H1 (cell line): ENCODE measurements at regions not wholly inside any gene's neighbourhood (a gene's known extent, or its start where the extent isn't known, plus 50 kb on each side); places are given as distances from the start of the nearest gene placed in this dataset.

Source experiments
- CTCF ChIA-PET: fragments of 300-600 bp; sonication (Branson Sonifier 250); formaldehyde crosslinking; loops from one replicate; lab custom pipeline; 2021; ENCODE audit not compliant: partially characterized antibody; lab: Charles Lee
- POLR2A ChIA-PET: fragments of 300-600 bp; sonication (Branson Sonifier 250); formaldehyde crosslinking; loops from one replicate; lab custom pipeline; 2021; ENCODE audit warnings: inconsistent platforms; ENCODE audit not compliant: partially characterized antibody; lab: Charles Lee
- DNase-seq, 2 experiments: peaks; one replicate each; pipeline versions ENCODE4 v3.0.0 to v3.0.0-alpha.2; 2010 to 2022; ENCODE audit warnings: low spot score in 2 of 2, low read depth in 1 of 2, mixed read lengths in 1 of 2
- FAIRE-seq: peaks from 2 replicates; lab custom pipeline; 2011; peaks lifted over from hg19 to GRCh38; lab: Jason Lieb, UNC
- H2AFZ ChIP-seq: 2 replicates; pipeline ENCODE4 v1.8.1; 2012; ENCODE audit warnings: low read length, inconsistent platforms
- H2AK5ac ChIP-seq: 2 replicates; pipeline ENCODE4 v1.6.1; 2013; ENCODE audit warnings: low read depth, low read length
- H2BK120ac ChIP-seq: replicated peaks from 2 replicates; pipeline ENCODE3; 2013; ENCODE audit warnings: low read depth, low read length, inconsistent platforms
- H2BK12ac ChIP-seq: 2 replicates; pipeline ENCODE4 v1.6.1; 2013; ENCODE audit warnings: low read depth, low read length
- H2BK15ac ChIP-seq: 2 replicates; pipeline ENCODE4 v1.6.1; 2013; ENCODE audit warnings: low read length
- H2BK20ac ChIP-seq: 2 replicates; pipeline ENCODE4 v1.6.1; 2013; ENCODE audit warnings: low read length
- H2BK5ac ChIP-seq: 2 replicates; pipeline ENCODE4 v1.6.1; 2013; ENCODE audit warnings: low read depth, low read length
- H3K14ac ChIP-seq: 2 replicates; pipeline ENCODE4 v1.6.1; 2013; ENCODE audit warnings: inconsistent platforms; ENCODE audit not compliant: insufficient read length
- H3K18ac ChIP-seq: 2 replicates; pipeline ENCODE4 v1.6.1; 2013; ENCODE audit warnings: low read length; ENCODE audit errors: extremely low read depth
- H3K23ac ChIP-seq: 2 replicates; pipeline ENCODE4 v1.6.1; 2013; ENCODE audit warnings: inconsistent platforms; ENCODE audit not compliant: insufficient read length
- H3K23me2 ChIP-seq: 2 replicates; pipeline ENCODE4 v1.6.1; 2013; ENCODE audit warnings: low read depth, low read length
- H3K27ac ChIP-seq: 2 replicates; pipeline ENCODE4 v1.6.1; 2011; ENCODE audit warnings: low read depth, low read length, inconsistent platforms
- H3K27me3 ChIP-seq, 4 experiments: replicated peaks in 1 of 4; 1 replicate in 1 of 4; 2 replicates in 3 of 4; pipeline versions ENCODE4 v1.6.1 to v1.8.1; 2011 to 2013; ENCODE audit warnings: low read length in 3 of 4, mild to moderate bottlenecking in 3 of 4, inconsistent platforms in 2 of 4, mixed read lengths in 2 of 4, moderate library complexity in 1 of 4; ENCODE audit not compliant: control insufficient read depth in 3 of 4, insufficient read depth in 3 of 4; ENCODE audit errors: extremely low read depth in 1 of 4
- H3K36me3 ChIP-seq, 4 experiments: 2 replicates each; pipeline versions ENCODE4 v1.6.1 to v1.8.1; 2011 to 2013; ENCODE audit warnings: mild to moderate bottlenecking in 4 of 4, low read length in 3 of 4, moderate library complexity in 2 of 4, control low read depth in 1 of 4, inconsistent platforms in 1 of 4; ENCODE audit not compliant: insufficient read depth in 4 of 4, control insufficient read depth in 2 of 4
- H3K4ac ChIP-seq: replicated peaks from 2 replicates; pipeline ENCODE3; 2013; ENCODE audit warnings: low read length, low read depth, mixed read lengths, inconsistent platforms; ENCODE audit not compliant: insufficient read length
- H3K4me1 ChIP-seq, 4 experiments: replicated peaks in 1 of 4; 1 replicate in 1 of 4; 2 replicates in 3 of 4; pipeline versions ENCODE4 v1.6.1 to v1.8.1; 2011 to 2013; ENCODE audit warnings: low read length in 3 of 4, inconsistent platforms in 2 of 4, mixed read lengths in 1 of 4; ENCODE audit not compliant: insufficient read depth in 4 of 4, control insufficient read depth in 3 of 4
- H3K4me2 ChIP-seq, 2 experiments: 2 replicates each; pipeline versions ENCODE4 v1.6.1 to v1.8.1; 2011 to 2013; ENCODE audit warnings: low read depth in 2 of 2, low read length in 2 of 2, control low read depth in 1 of 2, inconsistent platforms in 1 of 2, mild to moderate bottlenecking in 1 of 2; ENCODE audit not compliant: insufficient read depth in 1 of 2
- H3K4me3 ChIP-seq, 4 experiments: fragments of 200-600, 300-600 bp in 1 of 4; sonication (generic), shearing (Covaris generic), sonication (Bioruptor Twin) in 1 of 4; 2 replicates each; pipeline versions ENCODE4 v1.5.1 to v1.8.1; 2011 to 2016; ENCODE audit warnings: low read length in 4 of 4, low read depth in 3 of 4, control low read depth in 2 of 4, inconsistent platforms in 2 of 4, mild to moderate bottlenecking in 2 of 4, mixed read lengths in 1 of 4, moderate library complexity in 1 of 4; ENCODE audit not compliant: insufficient read depth in 2 of 4; ENCODE audit errors: extremely low read depth in 1 of 4
- H3K56ac ChIP-seq: replicated peaks from 2 replicates; pipeline ENCODE3; 2013; ENCODE audit warnings: low read depth, mild to moderate bottlenecking, mixed read lengths, low read length, inconsistent platforms; ENCODE audit not compliant: insufficient read length
- H3K79me1 ChIP-seq: 2 replicates; pipeline ENCODE4 v1.6.1; 2013; ENCODE audit warnings: low read depth, low read length, control low read depth
- H3K79me2 ChIP-seq, 2 experiments: 2 replicates each; pipeline versions ENCODE4 v1.6.1 to v1.8.1; 2012 to 2013; ENCODE audit warnings: low read length in 2 of 2, mild to moderate bottlenecking in 2 of 2, inconsistent platforms in 1 of 2; ENCODE audit not compliant: insufficient read depth in 2 of 2, control insufficient read depth in 1 of 2
- H3K9ac ChIP-seq, 4 experiments: replicated peaks in 1 of 4; 1 replicate in 1 of 4; 2 replicates in 3 of 4; pipeline versions ENCODE4 v1.6.1 to v1.8.1; 2011 to 2013; ENCODE audit warnings: low read depth in 3 of 4, low read length in 3 of 4, control low read depth in 2 of 4, mild to moderate bottlenecking in 2 of 4, moderate library complexity in 2 of 4, inconsistent platforms in 1 of 4; ENCODE audit errors: extremely low read depth in 1 of 4
- H3K9me3 ChIP-seq, 2 experiments: 2 replicates each; pipeline versions ENCODE4 v1.6.1 to v1.8.1; 2012 to 2013; ENCODE audit warnings: mild to moderate bottlenecking in 2 of 2, moderate library complexity in 2 of 2, control low read depth in 1 of 2, inconsistent platforms in 1 of 2, low read depth in 1 of 2, low read length in 1 of 2, mixed read lengths in 1 of 2; ENCODE audit not compliant: insufficient read depth in 2 of 2
- H4K20me1 ChIP-seq, 2 experiments: replicated peaks in 1 of 2; 2 replicates each; pipeline versions ENCODE3 to v1.8.1; 2011 to 2013; ENCODE audit warnings: inconsistent platforms in 2 of 2, low read length in 2 of 2, mild to moderate bottlenecking in 1 of 2; ENCODE audit not compliant: insufficient read depth in 2 of 2, control insufficient read depth in 1 of 2
- H4K5ac ChIP-seq: 2 replicates; pipeline ENCODE4 v1.6.1; 2013; ENCODE audit warnings: low read length, low read depth, mixed read lengths, inconsistent platforms; ENCODE audit not compliant: insufficient read length
- H4K8ac ChIP-seq: 2 replicates; pipeline ENCODE4 v1.8.0; 2013; ENCODE audit warnings: mild to moderate bottlenecking, moderate library complexity, low read length, inconsistent platforms; ENCODE audit not compliant: insufficient read depth; ENCODE audit errors: extremely low read depth
- H4K91ac ChIP-seq: replicated peaks from 2 replicates; pipeline ENCODE3; 2013; ENCODE audit warnings: low read length, mixed read lengths, inconsistent platforms; ENCODE audit not compliant: insufficient read length
- ASH2L ChIP-seq: fragments of 200-600, 300-600 bp; sonication (generic); IDR thresholded peaks from one replicate; pipeline ENCODE4 v1.7.1; 2017; ENCODE audit warnings: low read length
- BACH1 ChIP-seq: IDR thresholded peaks from 2 replicates; pipeline ENCODE4 v1.6.1; 2012; ENCODE audit warnings: low read length, improper control_type of control experiment
- CBX8 ChIP-seq: fragments of 300-800, 300-1000 bp; sonication (generic); IDR thresholded peaks from 2 replicates; pipeline ENCODE4 v1.7.1; 2016; ENCODE audit warnings: low read depth, low read length, borderline replicate concordance
- CTBP2 ChIP-seq: IDR thresholded peaks from 2 replicates; pipeline ENCODE4 v1.7.0; 2011; ENCODE audit warnings: borderline replicate concordance, mild to moderate bottlenecking, moderate library complexity, mixed read lengths, low read length; ENCODE audit not compliant: insufficient read depth, insufficient read length
- FOSL1 ChIP-seq: IDR thresholded peaks from 2 replicates; pipeline ENCODE4 v1.6.1; 2011; ENCODE audit warnings: mild to moderate bottlenecking, low read depth, low read length, moderate library complexity; ENCODE audit not compliant: insufficient read depth
- GTF2F1 ChIP-seq: IDR thresholded peaks from 2 replicates; pipeline ENCODE4 v1.6.1; 2012; ENCODE audit warnings: low read depth, low read length, improper control_type of control experiment, borderline replicate concordance
- KDM5A ChIP-seq: fragments of 200-600 bp; IDR thresholded peaks from 2 replicates; pipeline ENCODE4 v1.7.1; 2012; ENCODE audit warnings: mild to moderate bottlenecking, low read length, inconsistent platforms, mixed read lengths
- NRF1 ChIP-seq: IDR thresholded peaks from 2 replicates; pipeline ENCODE4 v1.6.1; 2011; ENCODE audit warnings: mild to moderate bottlenecking, low read depth, low read length, improper control_type of control experiment
- POLR2AphosphoS5 ChIP-seq: IDR thresholded peaks from 2 replicates; pipeline ENCODE4 v1.6.1; 2011; ENCODE audit warnings: low read depth, low read length
- SIRT6 ChIP-seq: IDR thresholded peaks from one replicate; pipeline ENCODE4 v1.7.1; 2012; ENCODE audit warnings: low read length, inconsistent platforms
- SIX5 ChIP-seq: IDR thresholded peaks from 2 replicates; pipeline ENCODE4 v1.6.1; 2011; ENCODE audit warnings: mild to moderate bottlenecking, low read depth, low read length
- TAF1 ChIP-seq: IDR thresholded peaks from 2 replicates; pipeline ENCODE4 v1.6.1; 2011; ENCODE audit warnings: mild to moderate bottlenecking, low read depth, low read length
- TAF7 ChIP-seq: optimal IDR thresholded peaks from 2 replicates; pipeline ENCODE3; 2011; ENCODE audit warnings: low read depth, mild to moderate bottlenecking, inconsistent platforms, low read length, moderate library complexity, borderline replicate concordance
- TEAD4 ChIP-seq: IDR thresholded peaks from 2 replicates; pipeline ENCODE4 v1.6.1; 2012; ENCODE audit warnings: low read depth, low read length, inconsistent platforms, mixed read lengths

- FAIRE-seq (no peak), DNase-seq (no peak)
- Histone ChIP-seq H3K4me1 (no peaks in the 10 kb centered on the region), H2BK15ac (no peak overlapping the region), H3K18ac (no peak overlapping the region), H3K9ac (no peak overlapping the region), H2BK20ac (no peak overlapping the region), H3K9me3 (peaks cover 4 to 12% of the 10 kb centered on the region in 2 experiments; a peak in 3 of 4 replicates), H4K5ac (no peak overlapping the region), H4K8ac (no peak overlapping the region), H3K27ac (no peak overlapping the region), H4K91ac (no peak overlapping the region), H3K79me1 (no peaks in the 10 kb centered on the region), H2AK5ac (no peak overlapping the region), H2BK12ac (no peak overlapping the region), H2AFZ (no peak overlapping the region), H3K79me2 (no peaks in the 10 kb centered on the region), H3K36me3 (no peaks in the 10 kb centered on the region), H2BK120ac (no peak overlapping the region), H3K14ac (no peak overlapping the region), H3K27me3 (no peaks in the 10 kb centered on the region), H3K4me2 (no peak overlapping the region), H3K4me3 (no peak overlapping the region), H3K56ac (no peak overlapping the region), H3K4ac (no peak overlapping the region), H2BK5ac (no peak overlapping the region), H3K23ac (no peak overlapping the region), H3K23me2 (no peaks in the 10 kb centered on the region), H4K20me1 (no peaks in the 10 kb centered on the region)
- ChIA-PET CTCF (no interaction called here), POLR2A (no interaction called here)
- no peak for TF ChIP-seq TAF1
- TF ChIP-seq TEAD4 = no peak
- TF ChIP-seq ASH2L = no peak
- no peak for TF ChIP-seq SIRT6
- no peak for TF ChIP-seq BACH1
- TF ChIP-seq GTF2F1 = no peak
- no peak for TF ChIP-seq CTBP2
- TF ChIP-seq FOSL1 = no peak
- TF ChIP-seq KDM5A = no peak
- no peak for TF ChIP-seq NRF1
- TF ChIP-seq SIX5 = no peak
- no peak for TF ChIP-seq POLR2AphosphoS5
- TF ChIP-seq TAF7 = no peak
- TF ChIP-seq CBX8 = no peak
Measured at GRCh38 chr1:233485385-233485784, 128.5 kb upstream of the KCNK1 start.
